ENCODE measurements at regions not wholly inside any gene's neighbourhood (a gene's known extent, or its start where the extent isn't known, plus 50 kb on each side); places are given as distances from the start of the nearest gene placed in this dataset.

DNA sequence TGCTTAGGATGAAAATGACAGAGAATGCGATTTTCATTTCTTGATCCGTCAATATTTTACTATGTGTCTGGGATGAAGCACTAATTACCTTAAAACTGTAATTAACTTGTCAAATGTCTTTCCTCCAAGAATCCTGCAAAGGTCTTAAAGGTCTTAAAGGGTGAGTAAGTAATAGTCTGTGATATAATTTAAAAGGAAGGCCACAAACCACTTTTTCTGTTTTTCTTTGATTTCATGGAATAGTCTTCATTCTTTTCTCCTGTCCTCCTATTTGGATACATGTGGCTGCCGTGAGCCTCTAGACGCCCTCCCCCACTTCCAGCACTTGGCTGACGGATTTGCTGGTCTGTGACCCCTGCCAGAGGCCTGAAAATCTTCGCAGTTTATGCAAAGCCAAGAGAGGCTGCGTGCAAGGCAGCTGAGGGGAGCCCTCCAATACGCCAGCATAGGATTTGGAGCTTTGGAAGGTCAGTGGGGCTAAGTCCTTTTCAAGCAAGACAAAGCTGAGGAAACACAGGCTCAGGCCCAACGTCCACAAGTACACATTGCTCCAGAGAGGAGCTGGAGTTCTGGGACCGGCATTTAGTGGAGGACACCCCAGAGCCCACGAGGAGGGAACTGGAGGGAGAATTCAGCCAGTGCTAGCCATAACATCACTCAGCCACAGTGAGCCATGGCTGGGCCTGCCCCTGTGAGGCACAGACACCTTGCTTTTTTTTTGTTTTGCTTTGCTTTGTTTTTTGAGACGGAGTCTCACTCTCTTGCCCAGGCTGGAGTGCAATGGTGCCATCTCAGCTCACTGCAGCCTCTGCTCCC, 382.6 kb downstream of the SMOC2 start:
- 58 to 60% methylated on average over 12 of the region's 12 CpGs for WGBS, 2 donors
- intact Hi-C loops (cut with DNase I): no loop called here
- Histone ChIP-seq H3K36me3 (replicated peaks in 1 of 2; ENCODE audit: insufficient read depth in 1 of 2, low read depth in 2 of 2) (no peaks in the 10 kb centered on the region), H3K4me1 (no peaks in the 10 kb centered on the region), H3K4me3 (no peak overlapping the region), H3K9me3 (no peaks in the 10 kb centered on the region), H3K27ac (no peak overlapping the region), H3K27me3 (no peaks in the 10 kb centered on the region)
- DNase-seq (no peak), ATAC-seq (no peak)
- TF ChIP-seq CTCF (IDR thresholded peaks at IDR 0.05) (no peak), POLR2A (IDR thresholded peaks at IDR 0.05) (no peak)

DNA sequence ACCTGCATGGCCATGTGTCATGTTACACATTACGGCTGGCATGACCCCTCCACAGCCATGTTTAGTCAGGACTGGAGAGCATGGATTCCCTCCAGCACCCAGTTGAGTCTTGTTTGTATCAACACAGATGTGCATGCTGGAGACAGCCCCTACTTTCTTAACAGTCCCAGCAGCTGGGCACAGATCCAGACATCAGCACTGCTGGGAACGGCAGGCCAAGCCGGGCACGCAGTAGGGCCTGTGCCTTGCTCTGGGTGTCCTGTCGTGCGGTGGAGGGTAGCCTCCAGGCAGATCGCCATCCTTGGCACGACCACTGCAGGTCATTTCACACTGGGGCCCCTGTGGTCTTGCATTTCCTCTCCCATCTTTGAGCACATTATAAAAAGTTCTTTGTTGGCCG, 381.4 kb downstream of the SMOC2 start:
- intact Hi-C loops (cut with DNase I): no loop called here
- H3K36me3 ChIP-seq (replicated peaks in 1 of 2; ENCODE audit: insufficient read depth in 1 of 2, low read depth in 2 of 2): no peaks in the 10 kb centered on the region

GRCh38 chr6:168819546-168819945, 378.6 kb downstream of the SMOC2 start:
- Histone ChIP-seq H3K9me3 (peaks cover 0 to 5% (median 0%) of the 10 kb centered on the region in 3 donors), H3K27me3 (no peaks in the 10 kb centered on the region), H3K36me3 (replicated peaks in 1 of 2; ENCODE audit: insufficient read depth in 1 of 2, low read depth in 2 of 2) (no peaks in the 10 kb centered on the region), H3K4me3 (no peak overlapping the region), H3K4me1 (no peaks in the 10 kb centered on the region), H3K27ac (no peak overlapping the region)
- no peak for ATAC-seq
- DNase-seq: no peak
- intact Hi-C loops (cut with DNase I): no loop called here
- 72 to 74% methylated on average over 8 of the region's 8 CpGs for WGBS, 2 donors
- TF ChIP-seq CTCF (IDR thresholded peaks at IDR 0.05): no peak
- TF ChIP-seq POLR2A (IDR thresholded peaks at IDR 0.05): no peak

More for the DNA sequence above, 381.4 kb downstream of the SMOC2 start:
- 63 to 66% methylated on average over 8 to 9 of the region's 9 CpGs for WGBS, 2 donors
- Histone ChIP-seq H3K27me3 (no peaks in the 10 kb centered on the region), H3K4me3 (no peak overlapping the region), H3K9me3 (peaks cover 0 to 5% (median 0%) of the 10 kb centered on the region in 3 donors), H3K4me1 (no peaks in the 10 kb centered on the region), H3K27ac (no peak overlapping the region)
- no peak for TF ChIP-seq CTCF (IDR thresholded peaks at IDR 0.05)
- no peak for TF ChIP-seq POLR2A (IDR thresholded peaks at IDR 0.05)
- DNase-seq (no peak), ATAC-seq (no peak)

- Histone ChIP-seq H3K4me1 (no peaks in the 10 kb centered on the region), H3K27me3 (no peaks in the 10 kb centered on the region), H3K27ac (no peak overlapping the region), H3K4me3 (no peak overlapping the region), H3K36me3 (replicated peaks in 1 of 2; ENCODE audit: insufficient read depth in 1 of 2, low read depth in 2 of 2) (no peaks in the 10 kb centered on the region), H3K9me3 (peaks cover 0 to 5% (median 0%) of the 10 kb centered on the region in 3 donors)
- 32 to 33% methylated on average over 1 of the region's 1 CpG for WGBS, 2 donors
- DNase-seq (no peak), ATAC-seq (no peak)
- no peak for TF ChIP-seq POLR2A (IDR thresholded peaks at IDR 0.05)
- TF ChIP-seq CTCF (IDR thresholded peaks at IDR 0.05): no peak
- intact Hi-C loops (cut with DNase I): no loop called here
Measured at GRCh38 chr6:168817558-168818159, 376.7 kb downstream of the SMOC2 start.

All from body of pancreas (tissue), 4 donors.